ENCODE measurements at regions not wholly inside any gene's neighbourhood (a gene's known extent, or its start where the extent isn't known, plus 50 kb on each side); places are given as distances from the start of the nearest gene placed in this dataset.
"Not testable (repeated sequence)": the region's sequence is repeated elsewhere in the genome, so short reads cannot be mapped to it uniquely, and the experiment has no call there.

GRCh38 chr6:30807566-30807965 lies 63.2 kb upstream of the IER3 start:
- DNase-seq: not testable (repeated sequence)

- DNase-seq: no peak
These were observed 62.3 kb upstream of the IER3 start for GRCh38 chr6:30806581-30807183.

GRCh38 chr6:30804333-30804732 lies 60.0 kb upstream of the IER3 start:
- DNase-seq: no peak

DNA sequence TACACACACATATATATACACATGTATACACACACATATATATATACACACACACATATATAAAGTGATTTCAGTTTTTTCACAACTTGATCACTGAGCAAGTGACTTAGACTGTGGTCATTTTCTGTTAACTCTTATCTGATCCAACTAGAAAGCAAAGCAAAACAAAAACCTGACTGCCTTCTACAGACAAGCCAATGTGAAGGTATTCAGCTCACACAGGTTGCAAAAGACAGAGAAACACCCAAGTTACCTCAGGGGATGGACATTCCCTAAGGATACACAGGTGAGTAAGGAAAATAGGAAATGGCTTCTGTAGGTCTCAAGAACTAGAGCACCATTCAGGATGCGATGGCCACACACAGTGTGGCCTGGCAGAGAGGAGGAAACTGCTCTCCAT lies 58.4 kb upstream of the IER3 start:
- no peak for DNase-seq

DNA sequence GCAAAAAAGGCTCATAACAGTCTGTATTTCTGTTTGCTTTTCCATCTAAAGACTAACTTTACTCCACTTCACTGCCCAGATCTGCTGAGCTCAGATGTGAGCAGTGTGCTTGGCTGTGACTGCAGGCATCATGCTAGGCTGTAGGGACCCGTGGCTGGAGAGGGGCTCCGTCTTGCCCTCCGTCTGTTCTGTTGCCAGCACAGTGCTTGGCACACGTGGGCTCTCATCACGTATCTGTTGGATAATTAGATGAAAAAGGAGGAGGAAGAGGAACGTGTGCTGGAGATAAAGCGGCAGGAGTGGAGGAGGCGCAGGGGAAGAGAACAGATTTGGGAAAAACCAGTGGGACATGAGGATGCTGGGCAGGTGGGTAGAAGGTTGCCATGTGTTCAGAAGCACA lies 57.6 kb upstream of the IER3 start:
- DNase-seq: no peak

DNA sequence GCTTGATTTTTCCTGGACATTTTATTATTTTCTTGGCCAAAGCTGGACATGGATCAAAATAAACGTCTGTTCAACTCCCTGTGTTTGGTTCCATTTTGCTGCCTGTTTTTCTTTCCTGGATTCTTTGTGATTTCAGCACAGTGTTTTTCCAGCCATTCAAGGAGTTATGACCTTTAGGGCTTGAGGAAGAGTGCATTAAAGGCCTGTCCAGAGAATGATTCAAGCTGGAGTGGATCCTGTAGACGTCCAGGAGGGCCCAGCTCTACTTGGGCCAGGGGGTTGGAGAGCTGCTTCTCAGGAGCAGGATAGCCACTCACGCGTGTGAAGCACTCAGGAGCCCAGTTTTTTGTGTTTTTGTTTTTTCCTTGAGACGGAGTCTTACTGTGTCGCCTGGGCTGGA lies 56.5 kb upstream of the IER3 start:
- no peak for DNase-seq

GRCh38 chr6:30799210-30799609 lies 54.9 kb upstream of the IER3 start:
- DNase-seq: no peak

- DNase-seq: no peak
These were observed 54.1 kb upstream of the IER3 start for GRCh38 chr6:30798494-30798893.

- DNase-seq: no peak
These were observed 51.4 kb upstream of the IER3 start for GRCh38 chr6:30795549-30796293.

All from amygdala (tissue), 56 donors.